Fibroblast of the aortic adventitia (primary cell): ENCODE measurements at regions not wholly inside any gene's neighbourhood (a gene's known extent, or its start where the extent isn't known, plus 50 kb on each side); places are given as distances from the start of the nearest gene placed in this dataset.

Experiments used
- DNase-seq: peaks from one replicate; pipeline ENCODE4 v3.0.0-alpha.2; 2010; ENCODE audit warnings: low read depth
- H3K4me3 ChIP-seq: 2 replicates; pipeline ENCODE4 v1.5.1; 2011; ENCODE audit warnings: low read depth, mild to moderate bottlenecking, control low read depth, low read length, moderate library complexity
- TF ChIP-seq, protein P1 (sequence below): IDR thresholded peaks from 2 replicates; pipeline ENCODE4 v1.5.1; 2011; ENCODE audit warnings: mild to moderate bottlenecking, low read length, control low read depth, inconsistent platforms; ENCODE audit not compliant: insufficient read depth

DNA sequence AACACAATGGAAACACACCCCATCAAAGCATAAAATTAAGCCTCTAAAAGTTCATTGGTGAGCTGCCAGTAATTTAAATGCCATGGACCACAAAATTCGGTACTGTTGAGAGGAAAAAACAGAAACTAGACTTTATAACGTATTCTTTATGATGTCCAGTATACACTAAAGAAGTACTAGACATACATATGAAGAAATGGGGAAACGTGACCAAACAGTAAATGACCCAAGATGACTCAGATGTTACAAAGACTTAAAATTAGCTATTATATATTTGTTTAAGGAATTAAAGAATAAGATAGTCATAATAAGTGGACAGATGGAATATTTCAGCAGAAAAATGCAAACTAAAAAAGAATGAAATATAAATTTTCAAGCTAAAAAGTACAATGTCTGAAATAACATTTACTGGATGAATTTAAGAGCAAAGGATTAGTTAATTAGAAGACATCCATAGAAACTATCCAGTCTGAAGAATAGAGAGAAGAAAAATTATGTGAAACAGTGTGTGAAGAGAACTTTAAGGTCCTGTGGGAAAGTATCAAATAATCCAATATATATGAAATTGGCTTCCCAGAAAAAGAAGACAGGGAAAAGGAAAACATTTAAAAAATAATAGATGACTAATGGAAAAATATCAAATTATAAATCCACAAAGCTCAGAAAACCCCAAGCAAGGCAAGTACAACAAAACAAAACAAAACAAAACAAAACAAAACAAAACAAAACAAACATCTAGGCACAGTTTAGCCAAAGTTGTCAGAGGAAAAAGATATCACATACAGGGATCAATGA is 69.4 kb downstream of the SAMD9 start:
- TF ChIP-seq, protein P1, sequence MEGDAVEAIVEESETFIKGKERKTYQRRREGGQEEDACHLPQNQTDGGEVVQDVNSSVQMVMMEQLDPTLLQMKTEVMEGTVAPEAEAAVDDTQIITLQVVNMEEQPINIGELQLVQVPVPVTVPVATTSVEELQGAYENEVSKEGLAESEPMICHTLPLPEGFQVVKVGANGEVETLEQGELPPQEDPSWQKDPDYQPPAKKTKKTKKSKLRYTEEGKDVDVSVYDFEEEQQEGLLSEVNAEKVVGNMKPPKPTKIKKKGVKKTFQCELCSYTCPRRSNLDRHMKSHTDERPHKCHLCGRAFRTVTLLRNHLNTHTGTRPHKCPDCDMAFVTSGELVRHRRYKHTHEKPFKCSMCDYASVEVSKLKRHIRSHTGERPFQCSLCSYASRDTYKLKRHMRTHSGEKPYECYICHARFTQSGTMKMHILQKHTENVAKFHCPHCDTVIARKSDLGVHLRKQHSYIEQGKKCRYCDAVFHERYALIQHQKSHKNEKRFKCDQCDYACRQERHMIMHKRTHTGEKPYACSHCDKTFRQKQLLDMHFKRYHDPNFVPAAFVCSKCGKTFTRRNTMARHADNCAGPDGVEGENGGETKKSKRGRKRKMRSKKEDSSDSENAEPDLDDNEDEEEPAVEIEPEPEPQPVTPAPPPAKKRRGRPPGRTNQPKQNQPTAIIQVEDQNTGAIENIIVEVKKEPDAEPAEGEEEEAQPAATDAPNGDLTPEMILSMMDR, result no peak
- no peak overlapping the region for H3K4me3 ChIP-seq
- peak; percentile 23 for DNase-seq

DNA sequence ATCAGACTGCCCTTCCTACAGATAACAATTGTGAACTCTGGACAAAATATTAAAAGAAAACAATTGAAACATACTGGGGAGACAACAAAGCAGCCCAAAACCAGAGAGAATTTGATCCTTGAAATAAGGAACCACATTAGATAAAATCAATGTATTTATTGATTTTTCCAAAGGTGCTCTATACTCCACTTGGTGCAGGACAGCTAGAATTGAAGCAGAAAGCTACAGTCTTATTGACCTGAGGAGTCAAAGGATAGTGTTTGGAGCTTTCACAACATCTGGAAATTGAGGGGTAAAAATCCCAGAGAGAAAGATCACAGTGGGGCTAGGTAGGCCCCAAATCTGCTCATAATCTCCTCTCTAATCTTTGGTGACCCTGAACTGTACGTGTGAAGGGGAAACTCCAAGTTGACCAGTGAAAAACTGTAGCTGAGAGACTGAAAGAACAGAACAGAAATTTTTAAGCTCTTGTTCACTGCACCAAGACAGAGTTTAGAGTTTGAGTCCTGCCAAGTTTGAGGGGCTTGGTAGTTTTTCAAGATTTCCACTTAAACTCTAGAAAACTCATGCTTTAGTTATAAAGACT is 70.2 kb downstream of the SAMD9 start:
- TF ChIP-seq, protein P1, result no peak
- DNase-seq, result no peak

GRCh38 chr7:93046641-93047040 is 71.1 kb downstream of the SAMD9 start:
- TF ChIP-seq, protein P1, result no peak
- DNase-seq, result no peak
- H3K4me3 ChIP-seq, result no peak overlapping the region

More for the DNA sequence above, 70.2 kb downstream of the SAMD9 start:
- H3K4me3 ChIP-seq, result no peak overlapping the region

GRCh38 chr7:93044147-93044810 is 73.5 kb downstream of the SAMD9 start:
- TF ChIP-seq, protein P1, result no peak
- no peak overlapping the region for H3K4me3 ChIP-seq
- peak; percentile 45 for DNase-seq

GRCh38 chr7:93043385-93043985 is 74.3 kb downstream of the SAMD9 start:
- TF ChIP-seq, protein P1, result no peak
- peak overlapping the region; percentile 36 for H3K4me3 ChIP-seq
- peak; percentile 91 for DNase-seq

DNA sequence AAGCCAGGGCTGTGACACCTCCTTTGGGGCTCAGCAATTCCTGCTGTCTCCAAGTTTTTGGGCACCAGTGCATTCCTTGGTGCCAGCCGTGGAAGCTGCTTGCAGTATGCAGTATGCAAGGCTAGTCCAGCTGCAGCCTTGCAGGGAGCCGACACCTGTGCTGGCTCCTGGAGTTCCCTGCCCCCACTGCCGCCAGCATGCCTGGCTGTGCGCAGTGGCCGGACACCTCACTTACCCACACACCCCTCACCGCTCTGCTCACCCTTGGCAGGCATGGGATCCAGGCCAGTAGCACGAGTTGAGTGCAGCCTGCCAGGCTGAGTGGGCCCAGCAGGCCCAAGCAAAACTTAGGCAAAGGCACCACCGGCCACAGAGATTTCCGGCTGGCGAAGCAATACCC is 77.4 kb downstream of the SAMD9 start:
- TF ChIP-seq, protein P1, result no peak
- no peak overlapping the region for H3K4me3 ChIP-seq
- no peak for DNase-seq
